Muscle of leg (tissue), 3 donors: ENCODE measurements at regions not wholly inside any gene's neighbourhood (a gene's known extent, or its start where the extent isn't known, plus 50 kb on each side); places are given as distances from the start of the nearest gene placed in this dataset.

Source experiments
- DNase-seq: peaks from one replicate; pipeline ENCODE4 v3.0.0; 2013
- H3K27ac ChIP-seq: one replicate; pipeline ENCODE4 v1.5.1; 2013; ENCODE audit warnings: mild to moderate bottlenecking, low read length, control low read depth
- H3K27me3 ChIP-seq: one replicate; pipeline ENCODE4 v1.6.1; 2013; ENCODE audit warnings: low read length; ENCODE audit not compliant: control insufficient read depth, insufficient read depth
- H3K36me3 ChIP-seq: one replicate; pipeline ENCODE4 v1.6.1; 2013; ENCODE audit warnings: low read length; ENCODE audit not compliant: control insufficient read depth, insufficient read depth
- H3K4me1 ChIP-seq: one replicate; pipeline ENCODE4 v1.6.1; 2013; ENCODE audit warnings: low read length; ENCODE audit not compliant: control insufficient read depth, insufficient read depth
- H3K4me3 ChIP-seq: one replicate; pipeline ENCODE4 v1.5.1; 2013; ENCODE audit warnings: low read length, control low read depth
- H3K9me3 ChIP-seq: replicated peaks from 2 replicates; pipeline ENCODE4 v1.6.1; 2013; ENCODE audit warnings: low read depth, low read length; ENCODE audit not compliant: control insufficient read depth
- WGBS: methylation state at CpG from one replicate; pipeline ENCODE4 v1.1.5; 2013; ENCODE audit warnings: missing lambda C conversion rate; ENCODE audit not compliant: insufficient coverage; 5-methylcytosine and 5-hydroxymethylcytosine counted together

GRCh38 chr11:97259434-97259833 lies 869.6 kb downstream of the JRKL start:
- Histone ChIP-seq H3K9me3 (no peaks in the 10 kb centered on the region), H3K4me3 (no peak overlapping the region), H3K4me1 (no peaks in the 10 kb centered on the region), H3K27ac (no peak overlapping the region), H3K27me3 (no peaks in the 10 kb centered on the region), H3K36me3 (no peaks in the 10 kb centered on the region)
- DNase-seq, result no peak
- 91% methylated on average over 2 of the region's 3 CpGs for WGBS

DNA sequence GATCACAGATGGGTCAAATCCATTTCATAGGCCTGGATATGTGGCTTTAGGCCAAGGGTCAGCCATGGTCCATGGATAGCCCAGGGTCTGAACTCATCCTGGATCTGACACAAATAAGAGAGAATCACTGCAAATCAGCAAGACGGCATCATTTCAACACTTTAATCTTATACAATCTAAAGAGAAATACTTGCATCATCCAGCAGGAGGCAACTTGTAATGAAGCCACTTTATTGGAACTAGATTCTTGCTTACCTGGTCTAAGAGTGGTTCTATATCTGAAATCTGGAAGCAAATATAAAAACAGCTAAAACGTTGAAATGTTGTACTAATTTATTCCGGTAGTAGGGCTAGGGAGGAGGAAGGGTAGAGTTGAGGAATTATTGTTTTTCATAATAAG lies 870.1 kb downstream of the JRKL start:
- H3K36me3 ChIP-seq, result no peaks in the 10 kb centered on the region
- H3K4me3 ChIP-seq, result no peak overlapping the region
- no peak for DNase-seq
- H3K9me3 ChIP-seq, result no peaks in the 10 kb centered on the region
- H3K4me1 ChIP-seq, result no peaks in the 10 kb centered on the region
- H3K27ac ChIP-seq, result no peak overlapping the region
- whole genome bisulfite sequencing, result no CpG with 5 or more reads among the region's 3 CpGs
- H3K27me3 ChIP-seq, result no peaks in the 10 kb centered on the region

DNA sequence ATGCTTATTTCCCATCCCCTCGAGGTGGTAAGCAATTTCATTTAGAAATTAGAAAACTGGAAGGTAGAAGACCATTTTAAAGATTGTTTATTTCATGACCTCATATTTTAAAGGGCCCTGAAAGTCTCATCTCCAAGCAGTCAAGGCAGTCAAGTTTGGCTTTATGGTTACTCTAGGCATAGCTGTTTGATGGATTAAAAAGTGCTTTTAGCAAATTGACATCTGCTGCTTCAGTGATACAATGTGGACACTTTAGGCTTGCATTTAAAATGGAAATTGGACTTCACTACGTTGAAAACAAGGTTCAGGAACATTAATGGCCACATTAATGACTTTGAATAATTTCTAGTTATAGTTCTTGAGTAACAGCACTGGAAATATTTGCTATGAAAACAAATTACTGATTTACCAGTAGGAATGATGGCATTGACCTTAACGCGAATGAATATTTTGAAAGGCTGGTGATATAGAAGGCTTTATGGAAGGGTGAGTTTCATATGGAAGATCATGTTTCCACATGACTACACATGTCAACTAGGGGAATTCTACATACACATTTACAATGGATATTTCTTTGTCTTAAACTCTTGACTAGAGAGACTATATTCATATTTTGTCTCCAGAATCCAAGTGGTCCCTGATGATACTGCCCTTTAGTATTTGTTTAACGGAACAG lies 873.5 kb downstream of the JRKL start:
- Histone ChIP-seq H3K27ac (no peak overlapping the region), H3K27me3 (no peaks in the 10 kb centered on the region), H3K36me3 (no peaks in the 10 kb centered on the region), H3K4me3 (no peak overlapping the region), H3K4me1 (no peaks in the 10 kb centered on the region), H3K9me3 (no peaks in the 10 kb centered on the region)
- no peak for DNase-seq
- no CpG with 5 or more reads among the region's 5 CpGs for WGBS

DNA sequence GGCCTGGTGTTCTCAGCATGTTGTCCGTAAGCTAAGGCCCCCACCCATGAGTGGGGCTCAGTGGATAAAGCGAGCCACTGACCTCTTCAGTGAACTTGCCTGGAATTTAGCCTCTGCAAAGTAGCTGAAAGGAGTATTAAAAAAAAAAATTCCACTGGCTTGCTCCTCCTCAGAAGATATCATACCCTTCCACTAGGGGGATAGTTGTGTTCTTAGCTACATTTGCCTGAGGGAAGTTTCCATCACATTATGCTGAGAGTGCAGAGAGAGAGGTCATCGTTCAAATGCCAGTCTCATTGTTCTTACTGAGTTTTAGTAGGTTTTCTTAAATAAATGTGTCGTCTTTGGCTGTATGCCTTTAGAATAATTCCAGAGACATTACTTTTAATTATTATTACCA lies 879.7 kb downstream of the JRKL start:
- no peak overlapping the region for H3K27ac ChIP-seq
- no peaks in the 10 kb centered on the region for H3K36me3 ChIP-seq
- no peaks in the 10 kb centered on the region for H3K4me1 ChIP-seq
- 94% methylated on average over 2 of the region's 4 CpGs for WGBS
- no peak for DNase-seq
- no peak overlapping the region for H3K4me3 ChIP-seq
- no peaks in the 10 kb centered on the region for H3K27me3 ChIP-seq
- H3K9me3 ChIP-seq, result peaks cover 9% of the 10 kb centered on the region

DNA sequence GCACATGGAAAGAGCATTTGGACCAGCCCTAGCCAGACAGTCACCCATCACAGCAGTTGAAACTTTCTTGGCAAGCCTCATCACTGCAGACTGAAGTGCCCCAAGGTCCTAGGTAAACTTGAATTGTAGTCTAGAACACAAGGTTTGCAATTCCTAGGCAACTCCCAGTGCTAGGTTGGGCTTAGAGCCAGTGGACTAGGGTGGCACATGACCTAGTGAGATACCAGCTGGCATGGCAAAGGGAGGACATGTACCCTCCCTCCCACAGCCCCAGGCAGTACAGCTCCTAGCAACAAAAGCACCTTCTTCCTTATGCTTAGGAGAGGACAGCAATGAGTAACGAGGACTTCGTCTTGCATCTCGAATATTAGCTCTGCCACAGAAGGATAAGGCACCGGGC lies 889.5 kb downstream of the JRKL start:
- no peaks in the 10 kb centered on the region for H3K4me1 ChIP-seq
- WGBS, result 95% methylated on average over 4 of the region's 4 CpGs
- H3K27ac ChIP-seq, result no peak overlapping the region
- H3K36me3 ChIP-seq, result no peaks in the 10 kb centered on the region
- no peak overlapping the region for H3K4me3 ChIP-seq
- peaks cover 2% of the 10 kb centered on the region for H3K9me3 ChIP-seq
- no peaks in the 10 kb centered on the region for H3K27me3 ChIP-seq
- no peak for DNase-seq

GRCh38 chr11:97280347-97280746 lies 890.5 kb downstream of the JRKL start:
- DNase-seq, result no peak
- Histone ChIP-seq H3K27me3 (no peaks in the 10 kb centered on the region), H3K9me3 (peaks cover 2% of the 10 kb centered on the region), H3K4me1 (no peaks in the 10 kb centered on the region), H3K36me3 (no peaks in the 10 kb centered on the region), H3K4me3 (no peak overlapping the region), H3K27ac (no peak overlapping the region)
- WGBS, result 100% methylated on average over 1 of the region's 2 CpGs

GRCh38 chr11:97289823-97290222 lies 900.0 kb downstream of the JRKL start:
- no peaks in the 10 kb centered on the region for H3K4me1 ChIP-seq

DNA sequence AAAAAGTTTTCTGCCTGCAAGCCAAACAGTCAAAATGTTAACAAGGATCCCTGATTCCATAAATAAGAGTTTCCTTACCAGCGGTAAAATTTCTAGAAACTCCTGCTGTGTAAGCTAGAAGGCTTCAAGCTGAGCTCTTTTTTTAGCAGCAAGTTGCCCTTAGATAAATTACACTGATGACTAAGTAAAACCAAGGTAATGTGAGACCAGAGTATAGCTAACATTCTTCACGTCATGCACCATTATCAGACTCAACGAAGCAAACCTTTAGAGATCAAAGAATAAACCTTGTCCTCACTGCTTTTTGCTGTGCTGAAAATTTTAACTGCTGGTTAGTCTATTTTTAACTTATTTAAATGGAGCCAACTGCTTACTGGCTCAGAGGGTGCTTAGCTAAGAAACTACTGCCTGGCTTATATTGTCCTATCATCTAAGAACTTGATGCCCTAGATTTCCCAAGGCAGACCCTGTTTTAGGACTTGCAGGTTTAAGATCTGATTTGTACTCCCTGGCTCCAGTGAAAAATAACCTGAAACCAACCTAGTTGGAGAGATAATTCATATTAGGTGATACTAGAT lies 900.7 kb downstream of the JRKL start:
- no CpG with 5 or more reads among the region's 3 CpGs for WGBS
- H3K4me3 ChIP-seq, result no peak overlapping the region

More at GRCh38 chr11:97289823-97290222, 900.0 kb downstream of the JRKL start:
- Histone ChIP-seq H3K36me3 (no peaks in the 10 kb centered on the region), H3K9me3 (peaks cover 2% of the 10 kb centered on the region), H3K27ac (no peak overlapping the region), H3K27me3 (no peaks in the 10 kb centered on the region), H3K4me3 (no peak overlapping the region)
- no CpG with 5 or more reads among the region's 2 CpGs for WGBS
- no peak for DNase-seq

DNA sequence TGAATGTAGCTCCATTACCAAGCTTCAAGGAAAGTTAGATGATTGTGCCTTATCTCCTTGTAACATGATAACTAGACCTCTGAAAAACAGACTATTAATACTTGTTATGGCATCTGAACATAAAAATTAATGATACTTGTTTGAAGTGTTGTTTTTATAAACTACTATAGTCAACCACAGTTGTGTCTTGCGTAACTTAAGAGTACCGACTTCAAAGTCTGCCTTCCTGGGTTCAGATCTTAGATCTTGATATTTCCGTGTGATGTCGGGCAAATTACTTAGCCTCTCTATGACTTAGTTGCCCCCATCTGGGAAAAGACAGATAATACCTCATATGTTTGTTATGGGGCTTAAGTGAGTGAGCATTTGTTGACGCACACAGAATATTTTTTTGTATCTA lies 906.5 kb downstream of the JRKL start:
- H3K9me3 ChIP-seq, result peaks cover 2% of the 10 kb centered on the region
- no peaks in the 10 kb centered on the region for H3K4me1 ChIP-seq
- no peak for DNase-seq
- H3K27me3 ChIP-seq, result no peaks in the 10 kb centered on the region
- no peaks in the 10 kb centered on the region for H3K36me3 ChIP-seq
- WGBS, result no CpG with 5 or more reads among the region's 5 CpGs
- no peak overlapping the region for H3K4me3 ChIP-seq
- H3K27ac ChIP-seq, result no peak overlapping the region

More for the DNA sequence above, 900.7 kb downstream of the JRKL start:
- no peaks in the 10 kb centered on the region for H3K36me3 ChIP-seq
- H3K27me3 ChIP-seq, result no peaks in the 10 kb centered on the region
- H3K4me1 ChIP-seq, result no peaks in the 10 kb centered on the region
- DNase-seq, result peak; percentile 5
- peaks cover 2% of the 10 kb centered on the region for H3K9me3 ChIP-seq
- no peak overlapping the region for H3K27ac ChIP-seq

DNA sequence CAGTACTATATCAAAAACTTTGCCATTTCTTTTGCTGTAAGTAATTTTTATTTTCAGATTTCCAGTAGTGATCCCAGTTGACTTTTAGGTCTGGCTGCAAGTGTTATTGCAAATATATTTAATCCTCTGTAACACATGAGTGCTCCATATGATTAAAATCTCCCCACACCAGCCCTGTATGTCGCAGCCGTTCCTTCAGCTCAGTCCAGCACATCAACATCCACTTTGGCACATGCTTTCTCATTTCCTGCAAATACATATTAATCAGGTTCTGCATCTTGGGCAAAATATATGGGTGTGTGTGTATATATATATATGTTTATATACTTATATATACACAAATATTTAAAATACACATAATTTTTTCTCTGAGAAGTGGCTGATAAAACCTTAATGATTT lies 919.5 kb downstream of the JRKL start:
- H3K9me3 ChIP-seq, result no peaks in the 10 kb centered on the region
- H3K4me1 ChIP-seq, result no peaks in the 10 kb centered on the region
- no peaks in the 10 kb centered on the region for H3K36me3 ChIP-seq
- H3K27ac ChIP-seq, result no peak overlapping the region
- no peaks in the 10 kb centered on the region for H3K27me3 ChIP-seq
- H3K4me3 ChIP-seq, result no peak overlapping the region
- no peak for DNase-seq
- WGBS, result no CpG with 5 or more reads among the region's 2 CpGs
